ENCODE measurements at regions not wholly inside any gene's neighbourhood (a gene's known extent, or its start where the extent isn't known, plus 50 kb on each side); places are given as distances from the start of the nearest gene placed in this dataset.

GRCh38 chr3:106392915-106393314 lies 524.1 kb upstream of the CBLB start:
- Histone ChIP-seq H4K20me1 (ENCODE audit: insufficient read depth, low read length, poor library complexity, severe bottlenecking) (no peaks in the 10 kb centered on the region), H3K9me3 (ENCODE audit: insufficient read depth, low read depth, low read length) (no peaks in the 10 kb centered on the region), H3K36me3 (ENCODE audit: insufficient read depth, low read length) (no peaks in the 10 kb centered on the region), H3K9ac (ENCODE audit: low read depth, low read length, poor library complexity, severe bottlenecking) (no peak overlapping the region), H3K4me1 (ENCODE audit: insufficient read depth, low read length, poor library complexity, severe bottlenecking) (no peaks in the 10 kb centered on the region), H3K9me2 (replicated peaks; ENCODE audit: low read depth, low read length) (no peaks in the 10 kb centered on the region), H3F3A (ENCODE audit: low read depth) (no peaks in the 10 kb centered on the region), H3K79me2 (ENCODE audit: insufficient read depth, low read length) (no peaks in the 10 kb centered on the region), H3K4me3 (ENCODE audit: low read length, poor library complexity, severe bottlenecking) (no peak overlapping the region), H3K27me3 (ENCODE audit: insufficient read depth, low read length, poor library complexity, severe bottlenecking) (no peaks in the 10 kb centered on the region), H2AFZ (ENCODE audit: low read length) (no peak overlapping the region), H3K4me2 (ENCODE audit: low read depth, low read length, poor library complexity, severe bottlenecking) (no peak overlapping the region)
- TF ChIP-seq CTCF (conservative IDR thresholded peaks at IDR 0.05; ENCODE audit: low read length) (no peak), EZH2phosphoT487 (IDR thresholded peaks at IDR 0.05; ENCODE audit: borderline replicate concordance) (no peak)

- TF ChIP-seq CTCF (conservative IDR thresholded peaks at IDR 0.05; ENCODE audit: low read length) (no peak), EZH2phosphoT487 (IDR thresholded peaks at IDR 0.05; ENCODE audit: borderline replicate concordance) (no peak)
- H3K36me3 ChIP-seq (ENCODE audit: insufficient read depth, low read length): no peaks in the 10 kb centered on the region
- H3K4me1 ChIP-seq (ENCODE audit: insufficient read depth, low read length, poor library complexity, severe bottlenecking): no peaks in the 10 kb centered on the region
- H3K79me2 ChIP-seq (ENCODE audit: insufficient read depth, low read length): no peaks in the 10 kb centered on the region
- H3K9ac ChIP-seq (ENCODE audit: low read depth, low read length, poor library complexity, severe bottlenecking): no peak overlapping the region
- H3K27me3 ChIP-seq (ENCODE audit: insufficient read depth, low read length, poor library complexity, severe bottlenecking): no peaks in the 10 kb centered on the region
- H3K9me2 ChIP-seq (replicated peaks; ENCODE audit: low read depth, low read length): no peaks in the 10 kb centered on the region
- H3F3A ChIP-seq (ENCODE audit: low read depth): no peaks in the 10 kb centered on the region
- H2AFZ ChIP-seq (ENCODE audit: low read length): no peak overlapping the region
- no peaks in the 10 kb centered on the region for H4K20me1 ChIP-seq (ENCODE audit: insufficient read depth, low read length, poor library complexity, severe bottlenecking)
- H3K4me3 ChIP-seq (ENCODE audit: low read length, poor library complexity, severe bottlenecking): no peak overlapping the region
- H3K9me3 ChIP-seq (ENCODE audit: insufficient read depth, low read depth, low read length): no peaks in the 10 kb centered on the region
- H3K4me2 ChIP-seq (ENCODE audit: low read depth, low read length, poor library complexity, severe bottlenecking): no peak overlapping the region
Measured at GRCh38 chr3:106397006-106397405, 528.2 kb upstream of the CBLB start.

- Histone ChIP-seq H3K36me3 (ENCODE audit: insufficient read depth, low read length) (no peaks in the 10 kb centered on the region), H3K9ac (ENCODE audit: low read depth, low read length, poor library complexity, severe bottlenecking) (no peak overlapping the region), H3K4me2 (ENCODE audit: low read depth, low read length, poor library complexity, severe bottlenecking) (no peak overlapping the region), H3K4me3 (ENCODE audit: low read length, poor library complexity, severe bottlenecking) (no peak overlapping the region), H3F3A (ENCODE audit: low read depth) (no peaks in the 10 kb centered on the region), H3K79me2 (ENCODE audit: insufficient read depth, low read length) (no peaks in the 10 kb centered on the region), H3K27me3 (ENCODE audit: insufficient read depth, low read length, poor library complexity, severe bottlenecking) (no peaks in the 10 kb centered on the region), H3K9me3 (ENCODE audit: insufficient read depth, low read depth, low read length) (no peaks in the 10 kb centered on the region), H2AFZ (ENCODE audit: low read length) (no peak overlapping the region), H4K20me1 (ENCODE audit: insufficient read depth, low read length, poor library complexity, severe bottlenecking) (no peaks in the 10 kb centered on the region), H3K9me2 (replicated peaks; ENCODE audit: low read depth, low read length) (no peaks in the 10 kb centered on the region), H3K4me1 (ENCODE audit: insufficient read depth, low read length, poor library complexity, severe bottlenecking) (no peaks in the 10 kb centered on the region)
- TF ChIP-seq CTCF (conservative IDR thresholded peaks at IDR 0.05; ENCODE audit: low read length) (no peak), EZH2phosphoT487 (IDR thresholded peaks at IDR 0.05; ENCODE audit: borderline replicate concordance) (no peak)
Measured at GRCh38 chr3:106398891-106399600, 530.2 kb upstream of the CBLB start.
